CD14-positive monocyte (primary cell): ENCODE measurements at regions not wholly inside any gene's neighbourhood (a gene's known extent, or its start where the extent isn't known, plus 50 kb on each side); places are given as distances from the start of the nearest gene placed in this dataset.

Source experiments
- DNase-seq, 3 donors: peaks; one replicate each; pipeline ENCODE4 v3.0.0-alpha.2; 2011 to 2022
- H2AFZ ChIP-seq: 2 replicates; pipeline ENCODE4 v1.6.0; 2012; ENCODE audit warnings: mild to moderate bottlenecking, low read depth, low read length, inconsistent platforms; ENCODE audit not compliant: insufficient read depth, poor library complexity, severe bottlenecking
- H3K27ac ChIP-seq, 2 donors: 1 replicate in 1 of 2; 2 replicates in 1 of 2; pipeline ENCODE4 v1.5.1; 2012 to 2013; ENCODE audit warnings: low read length in 2 of 2, control low read depth in 1 of 2, inconsistent platforms in 1 of 2, low read depth in 1 of 2, mild to moderate bottlenecking in 1 of 2
- H3K27me3 ChIP-seq, 2 donors: one replicate each; pipeline versions ENCODE4 v1.6.0 to v1.6.1; 2011 to 2013; ENCODE audit warnings: low read length in 2 of 2; ENCODE audit not compliant: control insufficient read depth in 2 of 2, insufficient read depth in 2 of 2
- H3K36me3 ChIP-seq, 2 donors: replicated peaks in 1 of 2; 1 replicate in 1 of 2; 2 replicates in 1 of 2; pipeline versions ENCODE4 v1.5.1 to v1.6.1; 2012 to 2013; ENCODE audit warnings: low read length in 2 of 2, control low read depth in 1 of 2, inconsistent platforms in 1 of 2, mild to moderate bottlenecking in 1 of 2; ENCODE audit not compliant: insufficient read depth in 2 of 2, control insufficient read depth in 1 of 2
- H3K4me1 ChIP-seq, 2 donors: 1 replicate in 1 of 2; 2 replicates in 1 of 2; pipeline versions ENCODE4 v1.5.1 to v1.6.1; 2012 to 2013; ENCODE audit warnings: low read length in 2 of 2, control low read depth in 1 of 2, inconsistent platforms in 1 of 2, mild to moderate bottlenecking in 1 of 2, moderate library complexity in 1 of 2; ENCODE audit not compliant: insufficient read depth in 2 of 2, control insufficient read depth in 1 of 2
- H3K4me2 ChIP-seq: replicated peaks from 2 replicates; pipeline ENCODE3; 2012; ENCODE audit warnings: low read length, moderate library complexity, mild to moderate bottlenecking; ENCODE audit not compliant: poor library complexity, severe bottlenecking; ENCODE audit errors: extremely low read depth
- H3K4me3 ChIP-seq, 3 experiments: fragments of 200-600 bp in 1 of 3; sonication (generic) in 1 of 3; replicated peaks in 1 of 3; 1 replicate in 2 of 3; 2 replicates in 1 of 3; pipeline ENCODE4 v1.5.1; 2011 to 2013; ENCODE audit warnings: low read length in 3 of 3, mild to moderate bottlenecking in 3 of 3, control low read depth in 2 of 3, low read depth in 2 of 3, inconsistent platforms in 1 of 3, moderate library complexity in 1 of 3
- H3K79me2 ChIP-seq: 2 replicates; pipeline ENCODE4 v1.6.0; 2012; ENCODE audit warnings: mild to moderate bottlenecking, control low read depth, inconsistent platforms, low read length, moderate library complexity; ENCODE audit not compliant: insufficient read depth
- H3K9ac ChIP-seq: 2 replicates; pipeline ENCODE4 v1.6.0; 2017; ENCODE audit warnings: low read length, mild to moderate bottlenecking; ENCODE audit not compliant: insufficient read depth, poor library complexity, severe bottlenecking
- H3K9me3 ChIP-seq, 2 donors: replicated peaks in 1 of 2; 1 replicate in 1 of 2; 2 replicates in 1 of 2; pipeline versions ENCODE4 v1.5.1 to v1.6.1; 2012 to 2013; ENCODE audit warnings: low read length in 2 of 2, control low read depth in 1 of 2; ENCODE audit not compliant: control insufficient read depth in 1 of 2, insufficient read depth in 1 of 2
- H4K20me1 ChIP-seq: 2 replicates; pipeline ENCODE4 v1.6.0; 2012; ENCODE audit warnings: mild to moderate bottlenecking, low read length, control low read depth, moderate library complexity; ENCODE audit not compliant: insufficient read depth
- H3K27ac Mint-ChIP-seq, 7 donors: one replicate each; pipeline ENCODE4 v1.8.0; 2020; ENCODE audit warnings: mild to moderate bottlenecking in 7 of 7, mixed read lengths in 7 of 7, moderate library complexity in 6 of 7, inconsistent platforms in 2 of 7
- H3K27me3 Mint-ChIP-seq, 3 donors: one replicate each; pipeline ENCODE4 v1.8.0; 2021 to 2022; ENCODE audit warnings: low read depth in 3 of 3, mild to moderate bottlenecking in 3 of 3, mixed read lengths in 3 of 3, moderate library complexity in 3 of 3, inconsistent platforms in 1 of 3
- H3K36me3 Mint-ChIP-seq, 2 donors: one replicate each; pipeline ENCODE4 v1.8.0; 2020; ENCODE audit warnings: mixed read lengths in 2 of 2, inconsistent platforms in 1 of 2, mild to moderate bottlenecking in 1 of 2
- H3K4me1 Mint-ChIP-seq: one replicate; pipeline ENCODE4 v1.8.0; 2020; ENCODE audit warnings: mild to moderate bottlenecking, mixed read lengths
- H3K4me3 Mint-ChIP-seq, 2 donors: one replicate each; pipeline ENCODE4 v1.8.0; 2020; ENCODE audit warnings: mild to moderate bottlenecking in 2 of 2, mixed read lengths in 2 of 2, moderate library complexity in 1 of 2
- H3K9me3 Mint-ChIP-seq, 7 donors: one replicate each; pipeline ENCODE4 v1.8.0; 2020 to 2022; ENCODE audit warnings: mixed read lengths in 7 of 7, mild to moderate bottlenecking in 6 of 7, moderate library complexity in 6 of 7, inconsistent platforms in 2 of 7
- WGBS: methylation state at CpG from one replicate; pipeline ENCODE4 v1.1.5; 2013; ENCODE audit warnings: missing lambda C conversion rate; ENCODE audit not compliant: insufficient coverage; 5-methylcytosine and 5-hydroxymethylcytosine counted together
- intact Hi-C, 2 donors: fragments of 100-400 bp; cut with micrococcal nuclease; formaldehyde crosslinking; loops; one replicate each; pipeline versions ENCODE4 v1.15.0 to v1.15.1; 2023
- TF ChIP-seq, protein P1 (sequence below): fragments of 200-600 bp; IDR thresholded peaks from one replicate; pipeline ENCODE4 v1.8.0; 2022; ENCODE audit warnings: antibody characterized with exemption, mild to moderate bottlenecking

DNA sequence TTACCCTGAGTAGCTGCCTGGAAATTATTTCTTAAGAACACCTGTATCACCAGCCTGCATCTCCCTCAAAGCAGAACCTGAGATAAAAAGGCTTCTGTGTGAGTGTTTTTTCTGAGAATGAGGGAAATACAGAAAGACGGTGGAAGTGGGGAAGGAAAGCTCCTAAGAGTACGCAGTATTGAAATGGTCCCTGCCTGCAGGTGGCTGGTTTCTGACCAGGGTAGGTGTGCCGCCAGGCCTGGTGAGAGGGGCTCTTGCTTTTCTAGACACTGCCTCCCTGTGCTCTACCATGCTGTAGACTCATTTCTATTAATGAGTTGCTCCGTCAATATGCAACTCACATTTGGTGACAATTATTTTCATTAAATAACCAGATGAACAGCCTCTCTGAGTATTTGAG, 201.7 kb downstream of the MAP2K4 start:
- no peaks in the 10 kb centered on the region for H3K27me3 ChIP-seq
- Mint-ChIP-seq H3K27ac (no peak overlapping the region), H3K27me3 (peaks cover 1 to 4% (median 2%) of the 10 kb centered on the region in 3 donors), H3K4me1 (no peaks in the 10 kb centered on the region), H3K4me3 (no peak overlapping the region), H3K36me3 (no peaks in the 10 kb centered on the region), H3K9me3 (peaks cover 16 to 40% (median 29%) of the 10 kb centered on the region in 7 donors)
- H3K79me2 ChIP-seq: no peaks in the 10 kb centered on the region
- intact Hi-C loops: no loop called here
- H3K27ac ChIP-seq: no peak overlapping the region
- no peaks in the 10 kb centered on the region for H4K20me1 ChIP-seq
- 100% methylated on average over 1 of the region's 4 CpGs for WGBS
- peaks cover 22 to 32% of the 10 kb centered on the region in 2 donors for H3K9me3 ChIP-seq
- no peaks in the 10 kb centered on the region for H3K36me3 ChIP-seq
- no peaks in the 10 kb centered on the region for H3K4me1 ChIP-seq
- no peak overlapping the region for H3K4me2 ChIP-seq
- no peak overlapping the region for H3K9ac ChIP-seq
- H3K4me3 ChIP-seq: no peak overlapping the region
- TF ChIP-seq, protein P1, sequence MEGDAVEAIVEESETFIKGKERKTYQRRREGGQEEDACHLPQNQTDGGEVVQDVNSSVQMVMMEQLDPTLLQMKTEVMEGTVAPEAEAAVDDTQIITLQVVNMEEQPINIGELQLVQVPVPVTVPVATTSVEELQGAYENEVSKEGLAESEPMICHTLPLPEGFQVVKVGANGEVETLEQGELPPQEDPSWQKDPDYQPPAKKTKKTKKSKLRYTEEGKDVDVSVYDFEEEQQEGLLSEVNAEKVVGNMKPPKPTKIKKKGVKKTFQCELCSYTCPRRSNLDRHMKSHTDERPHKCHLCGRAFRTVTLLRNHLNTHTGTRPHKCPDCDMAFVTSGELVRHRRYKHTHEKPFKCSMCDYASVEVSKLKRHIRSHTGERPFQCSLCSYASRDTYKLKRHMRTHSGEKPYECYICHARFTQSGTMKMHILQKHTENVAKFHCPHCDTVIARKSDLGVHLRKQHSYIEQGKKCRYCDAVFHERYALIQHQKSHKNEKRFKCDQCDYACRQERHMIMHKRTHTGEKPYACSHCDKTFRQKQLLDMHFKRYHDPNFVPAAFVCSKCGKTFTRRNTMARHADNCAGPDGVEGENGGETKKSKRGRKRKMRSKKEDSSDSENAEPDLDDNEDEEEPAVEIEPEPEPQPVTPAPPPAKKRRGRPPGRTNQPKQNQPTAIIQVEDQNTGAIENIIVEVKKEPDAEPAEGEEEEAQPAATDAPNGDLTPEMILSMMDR: no peak
- no peak for DNase-seq
- H2AFZ ChIP-seq: no peak overlapping the region

- Histone ChIP-seq H3K9ac (no peak overlapping the region), H3K4me3 (no peak overlapping the region), H3K4me1 (no peaks in the 10 kb centered on the region), H3K27me3 (no peaks in the 10 kb centered on the region), H3K79me2 (no peaks in the 10 kb centered on the region), H3K9me3 (peaks cover 20% of the 10 kb centered on the region in 2 donors), H3K27ac (no peak overlapping the region), H4K20me1 (no peaks in the 10 kb centered on the region), H2AFZ (no peak overlapping the region), H3K4me2 (no peak overlapping the region), H3K36me3 (no peaks in the 10 kb centered on the region)
- no peak for DNase-seq
- Mint-ChIP-seq H3K27ac (no peak overlapping the region), H3K27me3 (no peaks in the 10 kb centered on the region), H3K4me1 (no peaks in the 10 kb centered on the region), H3K9me3 (peaks cover 8 to 25% (median 15%) of the 10 kb centered on the region in 7 donors), H3K36me3 (no peaks in the 10 kb centered on the region), H3K4me3 (no peak overlapping the region)
- TF ChIP-seq, protein P1: no peak
- intact Hi-C loops: no loop called here
- WGBS: 35% methylated on average over 4 of the region's 7 CpGs
These were observed 206.9 kb downstream of the MAP2K4 start for GRCh38 chr17:12227547-12227946.
